ENCODE measurements at regions not wholly inside any gene's neighbourhood (a gene's known extent, or its start where the extent isn't known, plus 50 kb on each side); places are given as distances from the start of the nearest gene placed in this dataset.
"Not testable (repeated sequence)": the region's sequence is repeated elsewhere in the genome, so short reads cannot be mapped to it uniquely, and the experiment has no call there.

GRCh38 chr2:5203134-5203755, 488.9 kb upstream of the SOX11 start:
- no peak for DNase-seq

GRCh38 chr2:5206742-5207141, 485.4 kb upstream of the SOX11 start:
- not testable (repeated sequence) for DNase-seq

DNA sequence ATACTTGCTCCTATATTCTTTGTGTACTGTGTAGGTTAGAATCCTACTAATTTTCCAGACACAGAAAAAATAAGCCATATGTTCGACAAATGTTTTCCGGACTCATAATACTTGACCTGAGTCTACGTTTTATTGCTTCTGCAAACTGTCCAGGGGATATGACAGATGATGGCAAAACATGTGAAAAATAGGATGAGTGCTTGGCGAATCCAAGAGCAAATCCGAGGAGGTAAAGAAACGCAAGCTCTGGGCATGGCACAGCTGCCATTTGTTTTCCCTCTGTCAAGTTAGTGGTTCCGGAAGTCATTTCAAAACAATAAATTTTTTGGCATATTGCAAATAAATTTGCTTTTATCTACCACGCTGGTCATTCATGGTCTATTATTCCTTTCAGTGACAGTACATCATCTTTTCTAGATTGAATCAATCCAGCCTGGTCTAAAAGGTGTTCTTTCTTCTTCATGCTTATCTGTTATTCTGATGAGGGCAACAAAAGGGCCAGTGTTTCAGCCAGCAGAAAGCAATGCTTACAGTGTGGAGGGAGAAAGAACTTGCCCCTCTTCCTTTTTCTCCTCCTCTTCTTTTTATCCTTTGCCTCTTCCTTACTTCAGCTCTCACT, 476.1 kb upstream of the SOX11 start:
- DNase-seq: no peak

DNA sequence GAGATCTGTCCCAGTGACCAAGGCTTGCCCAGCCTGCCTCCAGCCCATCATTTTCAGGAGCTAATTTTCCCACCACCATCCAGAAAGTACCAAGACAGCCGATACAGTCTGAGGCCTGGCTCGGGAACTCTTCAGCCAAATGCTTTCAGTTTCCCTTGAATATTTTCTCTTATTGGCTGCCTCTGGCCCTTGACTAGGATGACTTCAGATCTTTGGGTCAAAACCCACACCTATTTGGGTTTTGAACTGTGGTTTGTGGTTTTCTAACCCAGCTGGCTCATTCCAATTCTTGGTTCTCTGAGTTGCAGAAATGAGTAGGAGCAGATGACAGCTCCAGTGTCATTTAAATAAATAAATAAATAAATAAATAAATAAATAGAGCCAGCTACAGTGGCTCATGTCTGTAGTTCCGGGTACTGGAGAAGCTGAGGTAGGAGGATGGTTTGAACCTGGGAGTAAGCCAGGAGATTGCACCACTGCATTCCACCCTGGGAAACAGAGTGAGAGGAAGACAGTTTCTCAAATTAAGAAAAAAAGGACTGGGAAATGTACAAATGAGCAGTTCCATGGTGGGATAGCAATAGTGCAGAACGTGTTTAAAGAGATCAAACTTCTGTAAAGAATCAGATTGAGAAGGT, 465.0 kb upstream of the SOX11 start:
- no peak for DNase-seq

DNA sequence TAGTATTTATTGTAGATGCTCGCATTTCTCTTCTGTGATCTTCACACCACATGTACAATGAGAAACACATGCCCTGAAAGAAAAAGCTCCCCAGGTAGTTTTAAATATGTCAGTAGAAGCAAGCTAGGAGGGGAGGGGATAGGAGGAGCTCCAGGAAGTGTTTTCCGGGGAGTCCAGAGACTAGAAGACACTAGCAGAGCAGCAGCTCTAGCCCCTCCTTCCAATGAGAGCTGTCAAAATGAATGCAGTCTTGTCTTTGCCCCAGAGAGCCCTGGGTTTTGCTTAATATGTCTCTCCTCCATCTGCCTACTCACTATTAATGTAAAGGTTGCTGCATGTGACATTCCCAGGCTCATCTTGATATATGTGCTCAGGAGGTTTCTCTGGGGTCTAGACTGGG, 462.6 kb upstream of the SOX11 start:
- DNase-seq: no peak

- DNase-seq: no peak
Measured at GRCh38 chr2:5230444-5230843, 461.7 kb upstream of the SOX11 start.

DNA sequence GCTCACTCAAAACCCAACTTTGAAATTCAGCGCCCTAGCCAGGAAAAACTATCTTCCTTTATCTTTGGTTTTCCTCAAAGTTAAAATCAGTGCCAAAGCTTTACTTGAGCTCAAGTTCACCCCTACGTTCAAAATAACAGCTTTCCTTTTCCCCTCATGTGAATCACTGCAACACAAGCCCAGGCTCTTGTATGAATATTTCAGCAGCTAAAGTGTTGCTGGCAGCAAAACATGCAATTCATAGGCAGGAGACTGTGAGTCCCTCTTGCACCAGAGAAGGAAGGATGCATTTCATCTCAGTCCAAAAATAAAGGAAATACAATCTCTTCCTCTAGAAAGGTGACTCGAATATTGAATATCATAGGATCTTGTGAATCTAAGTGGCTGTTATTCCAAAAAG, 461.3 kb upstream of the SOX11 start:
- DNase-seq: no peak

DNA sequence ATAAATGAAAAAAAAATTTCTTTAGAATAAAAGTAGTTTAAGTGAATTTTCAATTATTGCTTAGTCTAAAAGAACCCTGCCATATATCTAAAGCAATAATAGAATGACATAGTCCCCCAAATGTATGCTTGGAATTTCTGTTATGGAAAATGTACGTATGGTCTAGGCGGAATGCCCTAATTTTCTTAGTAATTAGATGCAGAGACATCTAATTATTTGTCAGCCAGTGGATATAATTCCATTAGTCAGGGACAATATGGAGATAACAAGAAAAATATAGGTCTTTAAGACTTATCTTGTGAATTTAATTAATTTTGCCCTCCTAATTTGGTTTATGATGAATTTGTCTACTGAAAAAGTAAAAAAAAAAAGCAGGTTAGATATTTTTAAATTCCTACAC, 460.9 kb upstream of the SOX11 start:
- DNase-seq: no peak

DNA sequence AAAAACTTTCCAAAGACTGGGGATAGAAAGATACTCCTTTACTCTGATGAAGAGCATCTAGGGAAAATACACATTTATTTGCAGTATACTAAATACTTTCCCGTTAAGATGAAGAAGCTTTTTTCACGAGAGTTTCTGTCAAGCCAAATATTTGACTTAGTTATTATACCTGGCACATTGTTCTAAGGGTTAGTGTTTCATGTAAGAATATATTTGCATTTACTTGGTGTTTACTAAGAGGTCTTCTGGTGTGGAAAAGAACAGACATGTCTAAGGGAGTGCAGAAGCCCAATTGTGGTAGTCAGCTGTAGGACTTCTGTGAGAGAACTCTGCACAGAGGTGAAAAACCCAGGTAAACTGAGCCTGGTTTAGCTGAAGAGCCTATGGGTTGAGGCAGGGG, 457.6 kb upstream of the SOX11 start:
- no peak for DNase-seq

DNA sequence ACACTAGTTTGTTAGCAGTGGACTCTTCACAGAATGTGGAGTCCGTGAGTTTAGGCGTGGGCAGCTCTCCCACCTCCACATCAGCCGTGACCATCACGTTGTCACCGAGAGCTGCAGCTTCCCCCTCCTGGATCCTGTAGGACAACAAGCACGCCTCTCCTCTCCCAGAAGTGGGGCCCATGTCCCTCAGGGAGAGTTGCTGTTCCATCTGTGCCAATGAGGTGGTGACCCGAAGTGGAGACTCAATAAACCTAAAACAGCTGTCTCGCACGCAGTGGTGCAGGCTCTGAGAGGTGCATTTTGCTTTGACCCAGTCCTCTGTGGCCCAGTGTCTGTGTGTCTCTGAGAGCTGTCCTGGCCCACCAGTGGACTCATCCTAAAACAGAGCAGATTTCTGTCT, 456.5 kb upstream of the SOX11 start:
- no peak for DNase-seq

DNA sequence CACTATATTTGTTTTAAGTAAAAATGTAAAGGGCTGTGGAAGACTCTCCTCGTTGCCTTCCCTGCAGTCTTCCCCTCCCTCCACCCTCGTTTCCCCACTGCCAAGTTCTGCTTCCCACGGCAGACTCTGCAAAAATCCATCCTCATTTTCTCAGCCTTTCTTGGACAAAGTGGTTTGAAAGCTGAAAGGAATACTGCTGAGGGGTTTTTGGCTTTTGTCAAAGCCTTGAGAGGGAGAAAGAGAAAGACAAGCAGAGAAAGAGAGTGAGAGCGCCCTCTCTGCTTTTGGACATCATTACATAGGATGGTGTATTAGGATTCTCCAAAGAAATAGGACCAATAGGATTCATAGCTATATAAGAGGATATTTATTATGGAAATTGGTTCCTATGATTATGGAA, 455.9 kb upstream of the SOX11 start:
- DNase-seq: no peak

- DNase-seq: no peak
Measured at GRCh38 chr2:5242751-5243150, 449.4 kb upstream of the SOX11 start.

GRCh38 chr2:5250482-5250881, 441.7 kb upstream of the SOX11 start:
- DNase-seq: no peak

DNA sequence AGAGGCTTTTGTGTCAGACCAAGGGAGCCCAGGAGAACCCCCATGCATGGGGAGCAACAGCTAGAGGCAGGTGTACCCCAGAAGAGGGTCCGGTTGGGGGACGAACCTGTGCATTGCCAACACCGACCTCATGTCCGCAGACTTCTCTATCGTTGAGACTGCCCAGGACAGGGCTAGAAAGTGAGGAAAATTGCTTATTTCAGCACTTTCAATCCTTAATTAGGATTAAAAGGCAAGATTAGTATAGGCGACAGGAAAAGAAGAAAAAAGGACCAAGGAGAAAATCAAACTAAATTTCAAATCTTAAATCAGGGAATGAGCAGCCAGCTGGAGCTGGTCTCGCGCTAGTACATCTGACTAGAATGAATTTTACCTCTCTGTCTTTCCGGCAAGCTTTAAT, 438.9 kb upstream of the SOX11 start:
- no peak for DNase-seq

DNA sequence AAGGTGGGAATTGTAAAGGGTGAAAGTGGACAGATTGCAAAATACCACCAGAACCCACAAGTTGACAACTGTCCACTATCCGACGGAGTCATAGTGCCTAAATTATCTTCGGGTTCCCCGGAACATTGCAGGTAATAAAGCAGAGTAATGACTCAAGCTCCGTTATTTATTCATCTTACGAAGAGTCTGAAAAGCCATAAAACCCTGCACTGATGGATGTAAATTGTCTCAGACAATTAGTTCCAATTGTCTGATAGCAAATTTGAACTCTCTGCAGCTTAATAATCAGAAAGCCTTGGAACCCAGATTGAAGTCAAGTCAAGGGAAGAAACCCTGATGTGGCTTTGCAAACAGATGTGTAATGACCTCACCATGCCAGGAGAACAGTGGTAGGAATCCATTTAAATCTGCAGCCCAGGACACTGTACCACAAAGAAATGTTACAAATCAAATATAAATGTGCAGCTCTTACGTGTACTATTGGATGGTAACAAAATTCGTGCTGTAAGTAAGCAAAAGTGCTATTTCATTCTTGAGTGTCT, 437.3 kb upstream of the SOX11 start:
- no peak for DNase-seq

GRCh38 chr2:5263291-5263690, 428.9 kb upstream of the SOX11 start:
- no peak for DNase-seq

- DNase-seq: no peak
Measured at GRCh38 chr2:5264361-5264760, 427.8 kb upstream of the SOX11 start.

DNA sequence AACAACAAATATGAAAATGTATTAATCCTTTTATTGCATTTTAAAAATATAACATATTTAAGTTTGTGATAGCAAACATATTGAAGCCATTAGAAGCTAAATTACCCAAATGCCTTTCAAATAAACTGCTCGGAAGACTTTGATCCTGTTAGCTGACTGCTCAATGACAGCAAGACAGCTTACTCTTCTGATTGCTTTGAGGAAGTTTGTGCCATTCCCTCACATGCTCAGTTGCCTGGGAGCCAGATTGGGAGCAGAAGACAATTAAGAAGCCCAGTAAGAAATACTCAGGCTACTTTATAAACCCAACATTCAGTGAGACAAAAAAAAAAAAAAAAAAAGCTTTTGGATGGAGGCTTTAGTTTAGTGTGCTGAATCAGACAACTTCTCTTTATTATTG, 407.1 kb upstream of the SOX11 start:
- DNase-seq: no peak

DNA sequence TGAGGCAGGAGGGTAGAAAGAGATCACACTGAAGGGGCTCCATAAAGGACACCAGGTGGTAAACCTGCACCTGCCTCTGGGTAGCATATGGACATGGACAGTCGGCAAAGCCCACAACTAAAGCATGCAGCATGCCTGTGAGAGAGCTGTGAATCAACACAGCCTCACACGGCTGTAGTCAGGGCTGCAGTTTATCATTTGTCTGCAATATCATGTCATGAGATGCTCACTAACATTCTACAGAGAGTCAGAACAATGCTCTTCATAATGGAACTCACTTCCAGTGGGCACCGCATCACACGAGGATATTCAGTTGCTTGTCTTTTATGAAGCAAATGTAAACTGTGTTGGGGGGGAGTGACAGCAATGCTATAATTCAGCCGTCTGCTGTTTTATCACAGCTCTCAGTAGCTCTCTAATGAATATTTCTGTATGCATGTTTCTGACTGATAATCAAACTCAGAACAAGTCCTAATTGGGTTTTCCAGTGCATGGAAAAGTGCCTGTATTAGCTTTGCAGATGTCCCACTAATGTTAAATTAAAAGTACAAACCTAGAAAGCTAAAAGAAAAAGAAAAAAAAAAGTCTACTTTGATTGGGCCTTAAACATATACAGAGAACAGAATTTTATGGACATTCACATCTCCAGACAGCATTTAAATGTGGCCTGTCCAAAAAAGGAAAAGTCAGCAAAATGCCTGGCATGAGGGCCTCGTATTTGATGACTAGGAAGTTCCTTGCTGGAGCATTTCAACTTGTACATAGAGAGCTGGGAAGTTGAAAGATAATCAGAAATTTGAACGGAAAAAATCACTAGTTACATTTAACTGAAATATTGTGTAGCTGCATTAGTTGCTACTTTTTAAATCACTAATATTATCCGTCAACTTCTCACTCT, 406.1 kb upstream of the SOX11 start:
- no peak for DNase-seq

GRCh38 chr2:5287558-5288334, 404.4 kb upstream of the SOX11 start:
- no peak for DNase-seq

DNA sequence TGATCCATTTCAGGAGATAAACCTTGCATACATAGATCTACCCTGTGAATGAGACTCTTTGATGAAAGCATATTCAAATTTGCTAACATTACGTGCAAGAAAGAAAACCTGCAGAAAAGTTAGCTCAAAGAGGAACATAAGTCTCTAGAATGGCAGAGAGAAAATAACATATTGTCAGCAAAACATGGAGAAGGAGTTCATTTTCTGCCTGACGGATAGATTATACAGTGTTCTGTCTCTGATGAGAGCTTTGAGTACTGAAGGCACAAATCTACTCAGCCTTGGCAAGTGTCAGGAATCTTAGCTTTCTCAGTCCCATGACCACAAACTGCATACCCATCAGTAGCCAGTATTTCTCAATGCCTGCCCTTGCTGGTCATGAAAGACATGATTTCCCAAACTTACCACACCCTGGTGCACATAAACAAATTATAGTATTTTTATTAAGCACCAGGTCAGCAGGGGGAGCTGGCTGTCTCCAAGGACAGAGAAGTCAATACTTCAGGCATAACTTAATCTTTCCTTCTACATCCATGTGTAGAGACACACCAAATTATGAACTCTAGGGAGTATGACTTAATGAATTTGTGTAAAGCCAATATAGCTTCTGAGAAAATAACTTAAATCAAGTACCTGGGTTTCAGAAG, 401.2 kb upstream of the SOX11 start:
- DNase-seq: no peak

DNA sequence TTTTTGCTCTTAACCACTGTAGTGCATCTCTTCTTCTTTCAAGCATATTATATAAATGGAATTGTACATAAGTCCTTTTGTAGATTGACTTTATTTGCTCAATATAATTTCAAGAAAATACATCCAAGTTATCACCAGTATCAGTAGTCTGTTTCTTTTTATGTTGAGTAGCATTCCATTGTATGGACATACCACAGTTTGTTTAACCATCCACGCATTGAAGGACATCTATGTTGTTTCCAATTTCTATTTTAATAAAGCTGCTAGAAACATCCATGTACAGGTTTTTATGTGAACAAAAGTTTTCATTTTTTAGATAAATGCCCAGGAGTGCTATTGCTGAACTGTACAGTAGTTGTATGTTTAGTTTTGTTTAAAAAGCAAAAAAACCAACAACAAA, 387.5 kb upstream of the SOX11 start:
- no peak for DNase-seq

Data from activated CD8-positive, alpha-beta memory T cell treated with anti-CD3 and anti-CD28 coated beads, Interleukin-2, amount 50 U/mL, for 48 hours (primary cell).